Kidney capillary endothelial cell (primary cell): ENCODE measurements at regions not wholly inside any gene's neighbourhood (a gene's known extent, or its start where the extent isn't known, plus 50 kb on each side); places are given as distances from the start of the nearest gene placed in this dataset.
"Not testable (repeated sequence)": the region's sequence is repeated elsewhere in the genome, so short reads cannot be mapped to it uniquely, and the experiment has no call there.

Experiments
- DNase-seq: peaks from one replicate; pipeline ENCODE4 v3.0.0-alpha.2; 2018; ENCODE audit warnings: low spot score

DNA sequence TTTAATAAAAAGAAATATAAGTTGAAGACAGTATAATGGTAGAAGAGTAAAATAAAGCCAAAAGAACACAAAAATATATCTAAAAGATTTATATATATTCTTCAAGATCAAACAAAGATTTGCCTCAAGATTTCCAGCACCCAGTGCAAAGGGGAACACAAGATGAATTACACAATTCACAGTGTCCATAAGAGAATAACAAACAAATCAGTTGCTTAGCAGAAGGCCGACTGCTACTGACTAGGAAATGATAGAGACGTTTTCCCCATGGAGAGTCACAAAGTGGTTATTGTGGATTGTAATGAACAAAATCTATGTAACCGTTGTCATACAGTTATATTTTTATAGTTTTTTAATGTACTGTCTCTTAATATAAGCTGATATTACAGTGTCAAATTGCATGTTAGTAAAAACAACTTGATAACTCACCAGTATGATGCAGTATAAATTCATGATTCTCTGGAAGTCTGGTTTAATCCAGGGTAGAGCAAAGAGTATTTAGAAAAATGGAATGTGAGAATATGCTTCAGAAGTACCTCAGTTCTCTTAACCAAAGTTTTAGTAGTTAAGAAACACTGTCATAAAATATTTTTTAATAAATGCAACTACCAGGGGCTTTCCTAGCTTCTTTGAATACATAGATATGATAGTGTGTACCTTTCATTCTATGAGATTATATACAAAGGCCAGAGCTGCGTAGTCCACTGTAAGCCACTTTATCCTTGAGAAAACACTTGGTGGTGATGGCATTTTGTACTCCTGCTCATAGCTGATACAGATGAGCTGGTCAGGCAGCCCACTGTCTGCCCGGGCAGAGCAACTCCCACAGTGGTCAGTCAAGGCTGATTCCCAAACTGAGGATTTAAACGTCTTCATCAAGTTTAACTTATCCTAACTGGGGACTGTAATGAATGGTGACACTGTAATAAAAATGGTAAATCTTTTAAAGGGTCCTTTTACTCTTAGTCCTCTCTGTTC, 180.5 kb upstream of the DTNA start:
- DNase-seq = no peak

DNA sequence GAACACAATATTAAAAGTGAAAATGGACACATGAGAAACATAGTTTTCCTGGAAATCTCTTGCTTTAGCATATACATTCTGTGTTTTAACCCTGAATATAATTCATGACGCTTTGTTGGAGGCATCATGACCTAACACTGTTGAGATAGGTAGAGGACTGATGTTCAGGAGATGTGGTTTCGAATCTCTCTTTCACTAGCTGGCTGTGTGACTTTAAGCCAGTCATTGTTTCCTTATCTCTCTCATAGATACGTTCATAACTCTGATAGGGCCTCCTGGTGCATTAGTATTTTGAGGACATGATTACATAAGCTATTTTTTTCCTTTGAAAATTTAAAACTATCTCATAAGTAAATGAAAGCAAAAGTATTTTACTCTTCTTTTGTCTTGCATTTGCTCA, 179.0 kb upstream of the DTNA start:
- DNase-seq = no peak

DNA sequence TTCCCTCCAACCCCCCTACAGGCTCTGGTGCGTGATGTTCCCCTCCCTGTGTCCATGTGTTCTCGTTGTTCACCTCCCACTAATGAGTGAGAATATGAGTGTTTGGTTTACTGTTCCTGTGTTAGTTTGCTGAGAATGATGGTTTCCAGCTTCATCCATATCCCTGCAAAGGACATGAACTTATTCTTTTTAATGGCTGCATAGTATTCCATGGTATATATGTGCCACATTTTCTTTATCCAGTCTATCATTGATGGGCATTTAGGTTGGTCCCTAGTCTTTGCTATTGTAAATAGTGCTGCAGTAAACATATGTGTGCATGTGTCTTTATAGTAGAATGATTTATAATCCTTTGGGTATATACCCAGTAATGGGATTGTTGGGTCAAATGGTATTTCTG, 175.5 kb upstream of the DTNA start:
- not testable (repeated sequence) for DNase-seq

DNA sequence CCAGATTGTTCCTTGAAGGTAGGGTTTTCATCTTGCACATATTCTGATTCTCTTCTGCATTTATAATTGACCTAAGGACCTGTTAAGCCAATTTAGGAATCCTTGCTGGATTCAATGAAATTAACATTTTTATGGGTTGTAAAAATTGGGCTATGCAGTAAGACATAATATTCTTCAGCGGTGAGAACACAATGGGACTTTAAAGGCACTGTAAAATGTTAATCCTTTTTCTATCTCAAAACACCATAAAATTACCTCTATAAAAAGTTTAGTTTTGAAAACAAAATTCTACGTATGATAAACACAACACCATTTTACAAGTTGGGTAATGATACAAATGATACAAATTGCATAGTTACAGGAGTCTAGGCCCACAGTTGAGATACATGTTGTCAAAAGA, 169.2 kb upstream of the DTNA start:
- no peak for DNase-seq

DNA sequence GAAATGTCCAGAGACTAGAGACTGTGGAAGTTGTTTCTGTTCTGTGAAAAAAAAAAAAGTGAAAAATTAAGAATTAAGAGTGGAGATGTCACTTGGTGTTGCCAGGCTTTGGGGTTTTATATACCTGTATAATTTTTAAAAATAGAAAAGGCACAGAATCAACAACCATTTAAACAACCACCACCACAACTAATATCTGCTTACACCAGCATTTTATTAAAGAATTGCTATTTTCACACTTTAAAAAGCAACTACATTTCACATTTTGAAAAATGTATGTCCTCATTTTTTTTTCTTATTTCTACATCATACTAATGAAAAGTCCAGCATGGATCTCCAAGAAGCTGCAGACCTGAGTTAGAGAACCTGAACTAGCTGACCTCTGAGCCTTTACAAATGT, 167.5 kb upstream of the DTNA start:
- no peak for DNase-seq

DNA sequence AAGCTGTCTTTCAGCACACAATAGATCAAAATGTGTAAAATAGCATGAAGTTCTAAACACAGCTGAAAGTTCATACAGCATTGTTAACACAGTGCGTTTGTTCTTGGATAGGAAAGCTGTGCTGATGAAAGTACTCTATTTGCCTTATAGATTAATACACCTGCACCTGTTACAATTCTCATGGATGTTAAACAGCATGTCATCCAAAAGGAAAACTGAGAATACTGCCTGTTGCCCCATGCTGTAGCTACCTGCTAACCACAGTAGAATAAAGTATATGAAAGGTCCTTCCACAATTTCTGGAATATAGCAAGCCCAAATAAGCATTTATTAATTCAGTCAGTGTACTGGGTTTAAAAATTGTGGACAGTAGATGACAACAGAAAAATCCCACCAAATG, 166.7 kb upstream of the DTNA start:
- no peak for DNase-seq

DNA sequence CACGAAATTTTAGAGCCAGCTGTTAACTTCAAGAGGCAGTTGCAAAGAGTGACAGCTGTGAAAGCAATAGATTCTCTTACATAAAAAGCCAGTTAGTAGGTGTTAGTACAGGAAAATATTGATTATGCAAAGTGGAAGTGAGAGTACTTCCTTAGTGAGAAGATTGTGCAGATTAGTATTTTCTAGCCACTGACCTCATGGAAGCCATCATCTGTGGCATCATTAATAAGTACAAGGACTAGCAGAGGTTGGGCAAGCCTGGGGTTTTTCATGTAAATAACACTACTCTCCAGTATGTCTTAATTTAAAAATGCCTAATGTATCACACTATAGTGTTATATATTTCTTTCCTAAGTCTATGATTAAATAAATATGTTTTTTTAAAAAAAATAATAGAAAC, 166.2 kb upstream of the DTNA start:
- DNase-seq = no peak

DNA sequence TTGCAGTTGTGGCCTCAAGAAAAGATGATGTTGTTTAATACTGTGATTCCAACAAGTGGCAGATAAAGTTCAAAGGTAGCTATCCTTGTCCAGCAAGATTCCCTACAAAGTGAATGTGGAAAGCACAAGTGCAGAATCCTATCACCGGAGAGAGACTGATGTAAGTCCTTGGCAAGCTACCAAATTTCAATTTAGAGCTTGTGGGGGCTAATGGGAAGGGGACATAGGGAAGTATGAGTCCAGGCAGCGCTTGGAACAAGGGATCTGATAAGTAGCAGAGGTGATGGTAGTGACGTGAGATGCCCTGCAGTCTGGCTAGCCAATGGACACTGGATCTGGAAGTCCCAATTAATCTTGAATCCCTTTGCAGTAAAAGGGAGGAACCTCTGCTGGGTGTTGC, 165.2 kb upstream of the DTNA start:
- no peak for DNase-seq

DNA sequence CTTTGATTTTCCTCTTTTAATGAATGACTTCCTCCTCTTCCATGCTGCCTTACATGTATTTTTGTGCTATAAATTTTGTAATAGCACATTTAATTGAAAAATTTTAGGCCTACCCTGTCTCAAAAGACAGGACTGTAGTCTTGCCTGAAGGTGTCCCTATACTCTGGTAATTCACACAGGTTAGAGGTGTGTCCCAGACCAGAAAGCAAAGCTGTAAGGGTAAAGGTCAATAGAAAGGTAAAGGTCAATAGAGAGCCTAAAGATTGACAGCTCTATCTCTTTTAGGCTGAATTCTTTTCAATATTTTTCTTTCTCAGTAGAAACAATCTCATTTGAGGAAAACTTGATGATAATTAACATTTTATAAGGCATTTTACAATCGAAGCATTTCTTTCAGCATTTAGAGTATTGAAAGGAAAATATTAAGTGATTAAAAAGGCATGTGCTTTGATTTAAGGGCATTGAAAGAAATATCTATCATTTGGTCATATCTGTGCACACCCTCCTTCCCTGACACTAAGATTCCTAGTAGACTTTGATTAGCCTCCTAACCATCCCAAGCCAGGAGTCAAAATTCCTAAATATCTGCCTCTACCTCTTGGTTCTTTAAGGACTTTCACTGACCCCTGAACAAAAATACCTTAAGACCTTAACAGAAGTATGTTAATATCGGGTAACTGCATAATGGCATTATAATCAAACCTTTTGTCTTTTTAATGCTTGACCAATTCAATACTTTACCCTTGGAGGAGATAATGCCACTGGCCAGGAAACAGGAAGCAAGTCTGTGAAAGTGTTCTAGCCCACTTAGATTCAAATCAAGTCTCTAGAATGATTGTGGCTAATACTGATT, 161.8 kb upstream of the DTNA start:
- no peak for DNase-seq

DNA sequence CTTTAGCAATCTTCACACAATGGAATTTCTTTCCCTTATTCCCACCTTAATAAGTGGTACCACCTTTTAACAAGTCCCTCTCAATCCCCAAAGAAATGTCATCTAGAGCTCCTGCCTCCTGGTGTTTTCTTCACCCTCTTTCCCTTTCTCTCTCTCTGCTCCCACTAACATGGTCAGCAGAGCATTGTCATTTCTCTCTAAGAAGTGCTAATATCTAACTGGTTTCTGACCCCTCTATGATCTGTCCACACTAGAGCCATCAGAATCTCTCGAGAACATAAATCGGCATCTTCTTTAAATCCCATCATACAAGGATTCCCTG, 161.2 kb upstream of the DTNA start:
- DNase-seq = no peak

DNA sequence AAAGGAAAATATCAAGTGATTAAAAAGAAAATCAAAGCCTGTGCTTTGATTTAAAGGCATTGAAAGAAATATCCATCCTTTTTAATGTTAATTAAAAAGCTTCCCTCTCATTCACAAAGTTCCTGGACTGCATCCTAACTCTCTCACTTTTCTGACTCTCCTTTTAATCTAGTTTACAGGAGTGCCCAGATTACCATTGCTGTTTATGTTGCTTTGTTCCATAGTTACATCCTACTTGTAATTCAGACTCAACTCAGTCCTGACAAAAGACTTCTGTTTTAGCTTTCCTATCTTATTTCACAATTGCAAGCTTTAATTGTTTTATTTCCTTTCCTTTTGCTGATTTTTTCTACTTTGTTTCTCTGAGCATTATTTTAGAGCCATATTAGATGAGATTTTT, 160.7 kb upstream of the DTNA start:
- DNase-seq = no peak

DNA sequence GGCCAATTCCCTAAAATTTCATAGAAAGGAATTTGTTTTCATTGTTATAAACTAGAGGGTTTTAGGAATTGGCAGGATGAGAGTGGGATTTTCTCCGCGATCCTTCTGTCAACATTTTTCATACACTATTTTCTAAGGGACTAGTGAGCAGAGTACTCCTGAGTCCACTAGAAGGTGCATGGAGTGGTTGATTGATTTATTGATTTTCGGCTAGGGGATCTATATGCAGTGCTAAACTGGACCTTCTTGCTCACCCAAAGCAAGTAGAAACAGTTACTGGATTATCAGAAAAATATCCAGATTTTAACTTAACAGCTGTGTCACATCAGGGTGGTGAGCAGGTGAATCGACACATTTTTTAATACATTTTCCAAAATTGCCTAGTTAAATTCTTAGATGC, 159.9 kb upstream of the DTNA start:
- no peak for DNase-seq

DNA sequence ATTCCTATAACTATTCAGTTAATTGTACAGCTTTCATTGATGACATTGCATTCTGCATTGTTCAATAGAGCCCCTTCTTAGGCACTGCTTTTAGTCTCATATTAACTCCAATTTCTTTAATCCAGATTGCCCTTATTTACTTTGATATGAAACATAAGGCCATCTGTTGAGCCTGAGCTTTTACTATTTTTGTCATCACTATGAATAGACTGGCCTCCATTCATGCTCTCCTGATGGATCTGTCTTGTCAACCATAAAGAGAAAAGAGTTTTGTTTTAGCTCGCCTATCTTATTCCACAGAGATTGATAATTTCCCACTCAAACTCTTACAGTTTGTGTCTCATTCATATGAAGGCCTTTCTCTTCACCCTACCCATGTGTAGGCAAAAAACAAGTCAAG, 159.2 kb upstream of the DTNA start:
- DNase-seq = no peak

DNA sequence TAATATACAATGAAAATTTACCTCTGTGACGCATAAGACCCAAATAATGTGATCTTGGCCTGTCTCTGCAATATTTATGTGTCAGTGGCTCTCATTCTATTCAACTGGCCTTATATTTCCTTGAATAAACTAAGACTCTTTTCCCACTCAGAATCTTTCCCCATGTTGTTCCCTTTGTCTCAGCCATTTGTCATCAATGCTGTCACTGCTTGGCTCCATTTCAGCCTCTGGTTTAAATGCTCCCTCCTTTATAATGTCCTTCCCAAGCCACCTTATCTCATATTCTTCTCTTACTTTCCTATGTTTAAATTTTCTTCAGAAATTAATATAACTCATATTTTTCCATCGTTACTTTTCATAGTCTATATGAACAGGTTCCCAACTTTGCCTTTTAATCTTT, 158.3 kb upstream of the DTNA start:
- no peak for DNase-seq

DNA sequence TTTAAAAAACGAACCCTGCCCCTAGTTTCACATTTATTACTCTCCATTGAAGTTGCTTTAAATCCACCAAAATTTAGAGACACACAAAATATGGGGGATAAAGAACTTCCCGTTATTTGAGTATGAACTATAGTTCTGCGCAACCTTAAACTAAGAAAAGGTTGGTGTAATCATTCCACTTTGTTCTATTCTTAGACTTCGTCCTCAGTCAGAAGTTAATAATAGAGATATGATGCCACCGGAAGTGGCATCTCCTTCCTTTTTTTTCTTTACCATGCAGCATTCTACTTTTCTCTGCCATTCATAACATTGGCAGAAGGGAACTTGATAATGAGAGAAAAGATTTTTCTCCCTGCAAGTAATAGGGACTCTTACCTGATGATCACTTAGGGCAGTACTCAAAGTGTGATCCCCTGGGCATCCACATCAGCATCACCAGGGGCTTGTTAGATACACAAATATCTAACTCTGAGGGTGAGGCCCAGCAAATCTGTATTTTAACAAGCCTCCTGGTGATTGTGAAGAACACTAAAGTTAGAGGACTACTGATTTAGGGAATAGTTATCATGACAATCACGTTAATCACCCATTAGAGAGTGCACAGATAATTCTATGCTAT, 147.7 kb upstream of the DTNA start:
- DNase-seq = no peak

DNA sequence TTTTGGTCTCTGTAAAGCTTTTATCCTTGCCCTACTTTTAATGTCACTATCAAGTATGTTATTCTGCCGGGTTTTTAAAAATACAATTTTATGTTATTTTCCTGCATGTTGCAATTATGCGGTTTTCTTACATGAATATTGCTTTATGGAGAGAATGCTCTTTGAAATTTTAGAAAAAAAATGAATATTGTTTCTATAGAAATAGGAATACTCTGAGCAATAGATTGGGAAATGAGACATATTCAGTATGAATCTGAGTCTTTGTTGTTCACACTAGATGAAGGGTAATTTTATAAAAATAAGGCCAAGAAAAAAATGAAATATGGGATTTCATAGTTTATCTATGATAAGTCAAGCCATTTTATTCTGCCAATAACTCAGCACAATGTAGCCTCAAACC, 142.2 kb upstream of the DTNA start:
- DNase-seq = no peak

DNA sequence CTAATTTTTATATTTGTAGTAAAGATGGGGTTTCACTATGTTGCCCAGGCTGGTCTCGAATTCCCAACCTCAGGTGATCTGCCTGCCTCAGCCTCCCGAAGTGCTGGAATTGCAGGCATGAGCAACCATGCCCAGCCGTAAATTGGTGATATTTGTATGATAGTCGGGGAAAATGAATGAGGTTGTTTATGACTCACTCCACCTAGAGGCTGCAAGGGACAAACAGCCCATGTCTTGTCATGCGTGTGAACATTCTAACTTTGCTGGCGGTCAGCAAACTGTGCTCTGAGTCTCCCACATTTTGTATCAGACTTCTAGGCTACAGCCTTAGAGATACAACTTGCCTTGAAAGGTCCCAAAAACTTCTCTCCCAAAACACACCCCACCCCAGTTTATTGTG, 133.5 kb upstream of the DTNA start:
- no peak for DNase-seq

DNA sequence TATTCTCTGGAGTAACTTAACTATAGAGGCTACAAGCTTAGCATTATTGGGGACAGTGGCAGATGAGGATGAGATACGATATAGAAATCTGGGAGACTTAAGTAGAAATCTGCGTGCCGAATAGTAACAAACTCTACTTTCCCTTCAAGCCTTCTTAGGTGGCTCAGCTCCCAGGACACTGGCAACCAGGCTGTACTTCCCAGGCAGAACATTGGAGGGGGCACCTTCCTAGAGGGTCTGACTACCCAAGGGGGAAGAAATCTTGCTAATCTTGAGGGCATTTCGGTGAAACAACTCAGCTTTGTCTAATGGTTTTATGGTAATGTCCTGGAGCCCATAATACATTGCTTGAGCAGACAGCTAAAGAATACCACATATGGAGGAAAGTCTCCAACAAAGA, 126.2 kb upstream of the DTNA start:
- no peak for DNase-seq

DNA sequence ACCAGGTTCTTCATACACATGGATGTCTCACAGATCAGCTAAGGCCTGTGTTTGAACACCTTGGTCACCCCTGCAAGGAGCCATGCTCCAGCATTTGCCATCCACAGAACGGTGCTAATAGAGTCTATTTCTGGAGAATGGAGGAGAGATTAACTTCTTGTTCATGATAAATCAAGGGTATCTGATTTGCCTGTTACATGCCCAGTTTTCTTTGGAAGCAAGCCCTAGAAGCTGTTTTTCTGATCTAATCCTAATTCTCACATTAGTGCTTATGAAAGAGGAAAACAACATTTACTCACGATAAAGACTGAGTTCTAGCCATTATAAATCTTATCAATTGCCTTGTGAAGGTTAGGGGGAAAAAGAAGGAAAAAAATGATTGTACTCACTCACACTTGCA, 119.6 kb upstream of the DTNA start:
- DNase-seq = no peak

DNA sequence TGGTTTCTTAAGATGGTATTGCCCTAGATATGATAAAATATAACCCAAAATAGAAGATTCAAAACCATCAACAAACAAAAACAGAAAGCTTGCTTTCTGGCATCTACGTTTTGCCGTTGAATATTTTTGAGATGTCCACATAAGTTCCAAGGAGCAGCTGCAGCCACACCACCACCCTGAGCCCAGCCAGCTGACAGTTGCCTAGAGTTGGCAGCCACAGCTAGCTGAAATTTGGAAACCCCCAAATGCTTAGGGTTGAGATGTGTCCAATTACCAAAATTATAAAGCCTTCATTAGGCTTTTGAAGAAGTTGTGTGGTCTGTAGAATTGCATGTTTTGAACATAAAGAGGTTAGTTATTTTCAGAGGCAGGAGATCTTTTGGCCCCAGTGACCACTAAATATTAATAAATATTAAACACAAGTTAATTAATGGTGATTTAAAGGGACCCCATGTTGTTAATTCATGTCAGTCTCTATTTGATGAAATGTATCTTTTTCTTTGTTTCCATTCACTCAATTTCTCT, 118.1 kb upstream of the DTNA start:
- no peak for DNase-seq

DNA sequence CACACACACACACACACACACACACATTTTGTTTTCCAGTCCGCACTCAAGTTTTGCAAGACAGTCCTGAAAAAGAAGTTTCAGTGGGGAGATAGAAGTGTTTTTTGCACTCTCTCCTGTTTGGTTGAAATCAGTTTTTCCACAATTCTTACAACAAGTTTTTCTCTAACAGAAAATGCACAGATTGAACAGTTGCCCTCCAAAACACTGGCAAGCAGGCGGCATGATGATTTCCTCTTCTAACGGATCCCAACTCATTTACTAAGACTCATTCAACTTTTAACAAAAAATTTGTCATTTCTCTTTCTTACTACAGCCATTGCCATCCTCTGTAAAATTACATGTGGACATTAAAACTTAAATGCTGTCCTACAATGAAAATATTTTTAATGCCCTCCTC, 117.6 kb upstream of the DTNA start:
- no peak for DNase-seq

DNA sequence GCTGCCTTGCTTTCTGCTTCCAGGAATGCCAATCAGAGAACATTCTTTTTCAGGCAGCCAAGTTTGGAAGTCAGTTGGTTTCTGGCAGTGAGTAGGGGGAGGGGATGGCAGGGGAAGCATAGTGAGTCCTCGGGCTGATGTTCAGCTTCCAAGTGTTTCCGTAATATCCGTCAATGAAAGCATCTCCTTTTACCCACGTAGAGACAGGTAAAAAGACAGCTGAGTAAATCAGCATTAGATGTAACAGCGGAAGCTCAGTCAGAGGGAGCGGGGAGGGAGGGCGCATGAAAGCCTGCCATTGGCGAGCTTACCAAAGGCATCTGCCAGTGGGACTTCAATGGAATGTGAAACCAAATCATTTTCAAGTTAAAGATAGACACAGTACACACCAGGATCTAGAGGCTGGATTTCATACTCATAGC, 117.1 kb upstream of the DTNA start:
- peak; percentile 12 for DNase-seq

DNA sequence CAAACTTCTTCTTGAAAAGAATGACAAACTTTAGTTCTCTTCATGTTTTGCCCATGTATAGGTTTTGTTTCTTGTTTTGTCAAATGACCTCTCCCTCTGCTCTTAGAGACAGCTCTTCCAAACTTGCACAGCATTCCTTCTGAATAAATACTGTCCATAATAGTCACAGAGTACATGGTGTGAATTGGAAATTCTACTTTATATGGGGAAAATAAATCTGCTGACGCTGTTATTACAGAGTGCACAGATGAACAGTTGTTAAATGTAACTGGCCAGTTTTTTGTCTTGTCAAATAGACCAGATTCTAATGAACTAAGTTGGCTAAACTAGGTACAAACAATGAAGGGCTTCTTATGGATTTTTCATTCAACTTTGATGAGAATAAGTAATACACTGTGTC, 115.8 kb upstream of the DTNA start:
- DNase-seq = no peak
